ENCODE measurements at regions not wholly inside any gene's neighbourhood (a gene's known extent, or its start where the extent isn't known, plus 50 kb on each side); places are given as distances from the start of the nearest gene placed in this dataset.

- H3K36me3 Mint-ChIP-seq (ENCODE audit: insufficient read depth, unreplicated experiment) = no peaks in the 10 kb centered on the region
- peaks cover 10% of the 10 kb centered on the region for H3K9me3 Mint-ChIP-seq (ENCODE audit: unreplicated experiment)
- no peak overlapping the region for H3K4me3 Mint-ChIP-seq (ENCODE audit: unreplicated experiment)
- POLR2A ChIA-PET = interaction anchor here (1.2 kb wide), 1 partner anchor 80 kb away, joined by 3 read pairs; no protein-coding TSS in a partner anchor
- no peaks in the 10 kb centered on the region for H3K27me3 Mint-ChIP-seq (ENCODE audit: insufficient read depth, unreplicated experiment)
- H3K4me1 Mint-ChIP-seq (ENCODE audit: insufficient read depth, unreplicated experiment) = no peaks in the 10 kb centered on the region
- no TSS peak for BruUV-seq (replicated peaks)
- no peak overlapping the region for H3K27ac Mint-ChIP-seq (ENCODE audit: low read depth, unreplicated experiment)
- CTCF ChIA-PET = interaction anchor here (0.9 kb wide), 1 partner anchor 272 kb away, joined by 3 read pairs; no protein-coding TSS in a partner anchor
- no peak for TF ChIP-seq CTCF (IDR thresholded peaks at IDR 0.05; ENCODE audit: unreplicated experiment)
- no peak for DNase-seq (ENCODE audit: unreplicated experiment)
- intact Hi-C loops (cut with micrococcal nuclease) = no loop called here
These were observed 81.3 kb upstream of the TSPAN5 start for GRCh38 chr4:98739751-98740150.

- intact Hi-C loops (cut with micrococcal nuclease) = loop anchor here (5.0 kb wide), 1 partner anchor 266 kb away; no protein-coding TSS in a partner anchor
- CTCF ChIA-PET = interaction anchor here (0.5 to 0.6 kb wide), 3 partner anchors 82 to 270 kb away, joined by 3 to 5 read pairs (median 3); no protein-coding TSS in a partner anchor
- POLR2A ChIA-PET = no interaction called here
- no peak for DNase-seq (ENCODE audit: unreplicated experiment)
- BruUV-seq (replicated peaks) = no TSS peak
- H3K27ac Mint-ChIP-seq (ENCODE audit: low read depth, unreplicated experiment) = no peak overlapping the region
- H3K27me3 Mint-ChIP-seq (ENCODE audit: insufficient read depth, unreplicated experiment) = no peaks in the 10 kb centered on the region
- peaks cover 6% of the 10 kb centered on the region for H3K36me3 Mint-ChIP-seq (ENCODE audit: insufficient read depth, unreplicated experiment)
- H3K9me3 Mint-ChIP-seq (ENCODE audit: unreplicated experiment) = peaks cover 10% of the 10 kb centered on the region
- no peak overlapping the region for H3K4me3 Mint-ChIP-seq (ENCODE audit: unreplicated experiment)
- H3K4me1 Mint-ChIP-seq (ENCODE audit: insufficient read depth, unreplicated experiment) = no peaks in the 10 kb centered on the region
- no peak for TF ChIP-seq CTCF (IDR thresholded peaks at IDR 0.05; ENCODE audit: unreplicated experiment)
These were observed 75.2 kb upstream of the TSPAN5 start for GRCh38 chr4:98733601-98734000.

- POLR2A ChIA-PET = interaction anchor here (0.9 to 1.2 kb wide), 2 partner anchors 29 to 51 kb away, joined by 3 read pairs; no protein-coding TSS in a partner anchor
These were observed 70.5 kb upstream of the TSPAN5 start for GRCh38 chr4:98728871-98729270.

GRCh38 chr4:98728433-98728832 lies 70.0 kb upstream of the TSPAN5 start:
- no peak for TF ChIP-seq CTCF (IDR thresholded peaks at IDR 0.05; ENCODE audit: unreplicated experiment)
- ChIA-PET CTCF (interaction anchor here (0.6 to 1.2 kb wide), 2 partner anchors 28 to 260 kb away, joined by 3 to 4 read pairs; no protein-coding TSS in a partner anchor), POLR2A (interaction anchor here (0.9 to 1.2 kb wide), 2 partner anchors 28 to 50 kb away, joined by 3 read pairs; no protein-coding TSS in a partner anchor)
- Mint-ChIP-seq H3K27me3 (ENCODE audit: insufficient read depth, unreplicated experiment) (no peaks in the 10 kb centered on the region), H3K9me3 (ENCODE audit: unreplicated experiment) (peaks cover 17% of the 10 kb centered on the region), H3K4me3 (ENCODE audit: unreplicated experiment) (no peak overlapping the region), H3K27ac (ENCODE audit: low read depth, unreplicated experiment) (peak overlapping the region; percentile 28), H3K4me1 (ENCODE audit: insufficient read depth, unreplicated experiment) (no peaks in the 10 kb centered on the region), H3K36me3 (ENCODE audit: insufficient read depth, unreplicated experiment) (peaks cover 6% of the 10 kb centered on the region)
- no TSS peak for BruUV-seq (replicated peaks)
- intact Hi-C loops (cut with micrococcal nuclease) = no loop called here
- DNase-seq (ENCODE audit: unreplicated experiment) = peak; percentile 65

More at GRCh38 chr4:98728871-98729270, 70.5 kb upstream of the TSPAN5 start:
- intact Hi-C loops (cut with micrococcal nuclease) = no loop called here
- no peaks in the 10 kb centered on the region for H3K27me3 Mint-ChIP-seq (ENCODE audit: insufficient read depth, unreplicated experiment)
- H3K4me1 Mint-ChIP-seq (ENCODE audit: insufficient read depth, unreplicated experiment) = no peaks in the 10 kb centered on the region
- CTCF ChIA-PET = interaction anchor here (0.6 to 1.2 kb wide), 5 partner anchors 14 to 261 kb away, joined by 3 to 5 read pairs (median 3); no protein-coding TSS in a partner anchor
- H3K4me3 Mint-ChIP-seq (ENCODE audit: unreplicated experiment) = no peak overlapping the region
- H3K36me3 Mint-ChIP-seq (ENCODE audit: insufficient read depth, unreplicated experiment) = peaks cover 6% of the 10 kb centered on the region
- H3K27ac Mint-ChIP-seq (ENCODE audit: low read depth, unreplicated experiment) = peak overlapping the region; percentile 28
- TF ChIP-seq CTCF (IDR thresholded peaks at IDR 0.05; ENCODE audit: unreplicated experiment) = no peak
- H3K9me3 Mint-ChIP-seq (ENCODE audit: unreplicated experiment) = peaks cover 17% of the 10 kb centered on the region
- DNase-seq (ENCODE audit: unreplicated experiment) = no peak
- BruUV-seq (replicated peaks) = no TSS peak

All from MCF 10A (cell line).